Activated T-helper 17 cell treated with anti-CD3 and anti-CD28 coated beads, Interleukin-2, amount 50 U/mL, for 72 hours (primary cell): ENCODE measurements at regions not wholly inside any gene's neighbourhood (a gene's known extent, or its start where the extent isn't known, plus 50 kb on each side); places are given as distances from the start of the nearest gene placed in this dataset.
"Not testable (repeated sequence)": the region's sequence is repeated elsewhere in the genome, so short reads cannot be mapped to it uniquely, and the experiment has no call there.

ENCODE experiments used
- ATAC-seq: fragments of 150-1000 bp; cut with Tn5 transposase; replicated peaks from 2 replicates; pipeline ENCODE4 v1.10.0; 2021; ENCODE audit warnings: mild to moderate bottlenecking, moderate library complexity
- H3K27ac Mint-ChIP-seq: one replicate; pipeline ENCODE4 v1.8.0; 2022; ENCODE audit warnings: mixed read lengths
- H3K27me3 Mint-ChIP-seq: one replicate; pipeline ENCODE4 v1.8.0; 2022; ENCODE audit warnings: mixed read lengths
- H3K36me3 Mint-ChIP-seq: one replicate; pipeline ENCODE4 v1.8.0; 2022; ENCODE audit warnings: low read depth, mild to moderate bottlenecking, mixed read lengths
- H3K4me1 Mint-ChIP-seq: one replicate; pipeline ENCODE4 v1.8.0; 2022; ENCODE audit warnings: mixed read lengths
- H3K4me3 Mint-ChIP-seq: one replicate; pipeline ENCODE4 v1.8.0; 2022; ENCODE audit warnings: mild to moderate bottlenecking, mixed read lengths
- H3K9me3 Mint-ChIP-seq: one replicate; pipeline ENCODE4 v1.8.0; 2022; ENCODE audit warnings: mixed read lengths

DNA sequence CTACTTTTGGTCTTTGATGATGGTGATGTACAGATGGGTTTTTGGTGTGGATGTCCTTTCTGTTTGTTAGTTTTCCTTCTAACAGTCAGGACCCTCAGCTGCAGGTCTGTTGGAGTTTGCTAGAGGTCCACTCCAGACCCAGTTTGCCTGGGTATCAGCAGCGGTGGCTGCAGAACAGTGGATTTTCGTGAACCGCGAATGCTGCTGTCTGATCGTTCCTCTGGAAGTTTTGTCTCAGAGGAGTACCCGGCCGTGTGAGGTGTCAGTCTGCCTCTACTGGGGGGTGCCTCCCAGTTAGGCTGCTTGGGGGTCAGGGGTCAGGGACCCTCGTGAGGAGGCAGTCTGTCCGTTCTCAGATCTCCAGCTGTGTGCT lies 56.6 kb upstream of the TNFAIP8 start:
- H3K4me3 Mint-ChIP-seq = peak overlapping the region; percentile 86
- peaks cover 46% of the 10 kb centered on the region for H3K4me1 Mint-ChIP-seq
- H3K27me3 Mint-ChIP-seq, ATAC-seq, H3K9me3 Mint-ChIP-seq: not testable (repeated sequence)
- H3K36me3 Mint-ChIP-seq = peaks cover 52% of the 10 kb centered on the region
- H3K27ac Mint-ChIP-seq = peak overlapping the region; percentile 93

- peaks cover 52% of the 10 kb centered on the region for H3K36me3 Mint-ChIP-seq
- peak overlapping the region; percentile 86 for H3K4me3 Mint-ChIP-seq
- peaks cover 47% of the 10 kb centered on the region for H3K4me1 Mint-ChIP-seq
- H3K27ac Mint-ChIP-seq = peak overlapping the region; percentile 93
- not testable (repeated sequence) for ATAC-seq, H3K27me3 Mint-ChIP-seq, H3K9me3 Mint-ChIP-seq
Observed at GRCh38 chr5:119299615-119300310, 56.1 kb upstream of the TNFAIP8 start.

- no peak for ATAC-seq
- Mint-ChIP-seq H3K36me3 (peaks cover 53% of the 10 kb centered on the region), H3K27ac (peak overlapping the region; percentile 93)
Observed at GRCh38 chr5:119300311-119300670, 55.5 kb upstream of the TNFAIP8 start.

GRCh38 chr5:119301210-119301609 lies 54.6 kb upstream of the TNFAIP8 start:
- Mint-ChIP-seq H3K36me3 (peaks cover 62% of the 10 kb centered on the region), H3K27me3 (no peaks in the 10 kb centered on the region)

More at GRCh38 chr5:119300311-119300670, 55.5 kb upstream of the TNFAIP8 start:
- no peaks in the 10 kb centered on the region for H3K27me3 Mint-ChIP-seq
- H3K9me3 Mint-ChIP-seq = no peaks in the 10 kb centered on the region
- H3K4me3 Mint-ChIP-seq = peak overlapping the region; percentile 86
- H3K4me1 Mint-ChIP-seq = peaks cover 47% of the 10 kb centered on the region

GRCh38 chr5:119301906-119302305 lies 53.9 kb upstream of the TNFAIP8 start:
- H3K36me3 Mint-ChIP-seq = peaks cover 62% of the 10 kb centered on the region
- no peak for ATAC-seq
- no peaks in the 10 kb centered on the region for H3K9me3 Mint-ChIP-seq
- H3K27ac Mint-ChIP-seq = peak overlapping the region; percentile 90
- H3K4me1 Mint-ChIP-seq = peaks cover 52% of the 10 kb centered on the region
- H3K4me3 Mint-ChIP-seq = peak overlapping the region; percentile 86
- H3K27me3 Mint-ChIP-seq = no peaks in the 10 kb centered on the region

More at GRCh38 chr5:119301210-119301609, 54.6 kb upstream of the TNFAIP8 start:
- peak overlapping the region; percentile 93 for H3K27ac Mint-ChIP-seq
- peak overlapping the region; percentile 86 for H3K4me3 Mint-ChIP-seq
- no peaks in the 10 kb centered on the region for H3K9me3 Mint-ChIP-seq
- no peak for ATAC-seq
- H3K4me1 Mint-ChIP-seq = peaks cover 52% of the 10 kb centered on the region

GRCh38 chr5:119302449-119302848 lies 53.4 kb upstream of the TNFAIP8 start:
- no peaks in the 10 kb centered on the region for H3K9me3 Mint-ChIP-seq
- H3K4me3 Mint-ChIP-seq = peak overlapping the region; percentile 86
- H3K27ac Mint-ChIP-seq = peak overlapping the region; percentile 90
- H3K4me1 Mint-ChIP-seq = peaks cover 52% of the 10 kb centered on the region
- no peaks in the 10 kb centered on the region for H3K27me3 Mint-ChIP-seq
- H3K36me3 Mint-ChIP-seq = peaks cover 62% of the 10 kb centered on the region
- ATAC-seq = no peak

DNA sequence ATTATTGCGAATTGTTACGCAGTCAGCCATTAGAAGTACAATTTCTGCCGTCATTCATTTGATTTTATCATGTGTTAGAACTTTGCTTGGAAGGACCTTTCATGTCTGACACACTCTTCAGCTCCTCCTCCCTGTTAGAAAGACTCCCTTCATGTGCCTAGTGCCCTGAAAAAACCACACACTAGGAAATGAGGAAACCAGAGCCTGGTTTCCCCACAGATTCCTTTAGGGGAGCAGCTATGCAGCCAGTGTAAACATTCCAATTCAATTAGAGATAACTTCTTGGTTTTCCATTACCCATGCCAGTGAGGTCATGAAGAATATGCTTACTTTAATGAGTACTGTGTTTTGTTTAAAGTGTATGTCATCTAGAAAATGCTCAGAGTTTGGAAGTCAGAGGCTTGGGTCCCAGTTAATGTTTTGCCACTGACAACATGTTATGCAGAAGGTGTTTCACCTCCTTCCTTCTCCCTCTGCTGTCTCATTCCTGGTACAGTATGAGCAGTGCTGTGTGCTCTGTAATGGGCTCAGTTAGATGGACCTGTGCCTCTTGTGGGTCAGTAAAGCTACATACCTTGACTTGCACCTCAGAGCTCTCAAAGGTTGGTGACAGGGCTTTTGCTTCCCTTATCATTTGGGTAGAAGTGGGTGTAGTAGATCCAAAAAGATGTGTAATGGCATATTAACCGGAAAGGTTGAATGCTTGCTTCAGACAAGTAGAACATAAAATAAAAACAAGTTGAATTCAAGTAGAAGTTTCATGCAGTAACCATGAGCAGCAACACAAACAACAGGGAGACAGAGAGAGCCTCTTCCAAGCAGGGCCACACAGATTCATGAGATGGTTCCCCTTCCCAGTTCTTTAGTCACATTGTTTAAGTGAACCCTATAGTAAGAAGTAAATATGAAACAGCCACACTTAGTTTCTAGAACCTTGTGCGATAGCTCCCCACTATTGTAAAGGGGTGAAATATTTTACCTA lies 52.6 kb upstream of the TNFAIP8 start:
- Mint-ChIP-seq H3K4me3 (peak overlapping the region; percentile 86), H3K27ac (peak overlapping the region; percentile 90), H3K4me1 (peaks cover 54% of the 10 kb centered on the region), H3K27me3 (no peaks in the 10 kb centered on the region), H3K36me3 (peaks cover 65% of the 10 kb centered on the region), H3K9me3 (no peaks in the 10 kb centered on the region)
- ATAC-seq = peak; percentile 78

- H3K9me3 Mint-ChIP-seq = no peaks in the 10 kb centered on the region
- peak overlapping the region; percentile 86 for H3K4me3 Mint-ChIP-seq
- no peak for ATAC-seq
- no peaks in the 10 kb centered on the region for H3K27me3 Mint-ChIP-seq
- H3K4me1 Mint-ChIP-seq = peaks cover 67% of the 10 kb centered on the region
- peak overlapping the region; percentile 90 for H3K27ac Mint-ChIP-seq
- H3K36me3 Mint-ChIP-seq = peaks cover 78% of the 10 kb centered on the region
Observed at GRCh38 chr5:119304439-119305211, 51.2 kb upstream of the TNFAIP8 start.
